ENCODE measurements at regions not wholly inside any gene's neighbourhood (a gene's known extent, or its start where the extent isn't known, plus 50 kb on each side); places are given as distances from the start of the nearest gene placed in this dataset.

GRCh38 chr7:116363637-116364432 is 135.7 kb upstream of the CAV2 start:
- TF ChIP-seq ATF2 (tag by site-specific recombination; IDR thresholded peaks at IDR 0.05; ENCODE audit: low read depth) (no peak), REST (tag by site-specific recombination; IDR thresholded peaks at IDR 0.05) (no peak), ZNF24 (tag by site-specific recombination; IDR thresholded peaks at IDR 0.05) (no peak), ZNF174 (tag by site-specific recombination; IDR thresholded peaks at IDR 0.05) (no peak), ZNF140 (tag by site-specific recombination; IDR thresholded peaks at IDR 0.05) (no peak), ZNF26 (tag by site-specific recombination; IDR thresholded peaks at IDR 0.05) (no peak), CTCF (tag by site-specific recombination; IDR thresholded peaks at IDR 0.05) (no peak), ZNF248 (tag by site-specific recombination; IDR thresholded peaks at IDR 0.05) (no peak), ZNF501 (tag by site-specific recombination; IDR thresholded peaks at IDR 0.05) (no peak)
